WTC11 (cell line): ENCODE measurements at regions not wholly inside any gene's neighbourhood (a gene's known extent, or its start where the extent isn't known, plus 50 kb on each side); places are given as distances from the start of the nearest gene placed in this dataset.

ENCODE experiments used
- ATAC-seq: fragments of 200-7000 bp; cut with Tn5 transposase; 2 replicates; pipeline ENCODE4 v1.10.0; 2021; ENCODE audit warnings: mild to moderate bottlenecking, moderate library complexity
- CTCF ChIA-PET: fragments of 300-600 bp; sonication (Branson Sonifier 250); formaldehyde crosslinking; loops from one replicate; lab custom pipeline; 2021; ENCODE audit warnings: antibody characterized with exemption; lab: Charles Lee
- POLR2A ChIA-PET: fragments of 350-600 bp; sonication (Branson Sonifier 250); formaldehyde crosslinking; loops from one replicate; lab custom pipeline; 2021; ENCODE audit warnings: antibody characterized with exemption; lab: Charles Lee
- DNase-seq: peaks from one replicate; pipeline ENCODE4 v3.0.0; 2021; ENCODE audit warnings: low spot score
- H3K27ac Mint-ChIP-seq: 2 replicates; pipeline ENCODE4 v1.8.0; 2021; ENCODE audit warnings: mixed read lengths
- H3K27me3 Mint-ChIP-seq: 2 replicates; pipeline ENCODE4 v1.8.0; 2021; ENCODE audit warnings: low read depth, mild to moderate bottlenecking, moderate library complexity, mixed read lengths
- H3K36me3 Mint-ChIP-seq: 2 replicates; pipeline ENCODE4 v1.8.0; 2021; ENCODE audit warnings: mixed read lengths
- H3K4me1 Mint-ChIP-seq: 2 replicates; pipeline ENCODE4 v1.8.0; 2022; ENCODE audit warnings: mixed read lengths
- H3K4me3 Mint-ChIP-seq: 2 replicates; pipeline ENCODE4 v1.8.0; 2021; ENCODE audit warnings: mild to moderate bottlenecking, moderate library complexity, mixed read lengths
- H3K9me3 Mint-ChIP-seq: 2 replicates; pipeline ENCODE4 v1.8.0; 2021; ENCODE audit warnings: mixed read lengths
- ATF1 ChIP-seq: sonication (generic); formaldehyde crosslinking; IDR thresholded peaks from 2 replicates; pipeline ENCODE4 v1.8.1; 2023; ENCODE audit warnings: mild to moderate bottlenecking, moderate library complexity, missing genetic modification reagents
- ATF2 ChIP-seq: sonication (generic); formaldehyde crosslinking; IDR thresholded peaks from 2 replicates; pipeline ENCODE4 v1.8.1; 2022; ENCODE audit warnings: low read depth, missing genetic modification reagents, borderline replicate concordance
- ATF3 ChIP-seq: sonication (generic); formaldehyde crosslinking; conservative IDR thresholded peaks from 2 replicates; pipeline ENCODE4 v1.8.1; 2022; ENCODE audit warnings: mild to moderate bottlenecking, missing genetic modification reagents
- ESRRA ChIP-seq: sonication (generic); formaldehyde crosslinking; IDR thresholded peaks from 2 replicates; pipeline ENCODE4 v1.8.1; 2022; ENCODE audit warnings: mild to moderate bottlenecking, missing genetic modification reagents, borderline replicate concordance
- FOXJ3 ChIP-seq: sonication (generic); formaldehyde crosslinking; IDR thresholded peaks from 2 replicates; pipeline ENCODE4 v1.9.0; 2021; ENCODE audit warnings: missing genetic modification reagents, mild to moderate bottlenecking, borderline replicate concordance
- FOXP4 ChIP-seq: sonication (generic); formaldehyde crosslinking; IDR thresholded peaks from 2 replicates; pipeline ENCODE4 v1.8.0; 2022; ENCODE audit warnings: mild to moderate bottlenecking, missing genetic modification reagents
- GABPB1 ChIP-seq: sonication (generic); formaldehyde crosslinking; IDR thresholded peaks from 2 replicates; pipeline ENCODE4 v1.8.1; 2023; ENCODE audit warnings: mild to moderate bottlenecking, missing genetic modification reagents
- GRHL2 ChIP-seq: fragments of 250-450 bp; sonication (Bioruptor Pico); IDR thresholded peaks from 2 replicates; pipeline ENCODE4 v1.8.0; 2022; ENCODE audit warnings: mild to moderate bottlenecking, moderate library complexity; ENCODE audit not compliant: insufficient replicate concordance, severe bottlenecking
- GTF2I ChIP-seq: fragments of 250-450 bp; sonication (Bioruptor Pico); conservative IDR thresholded peaks from 2 replicates; pipeline ENCODE4 v1.4.0; 2021; ENCODE audit warnings: mild to moderate bottlenecking
- HMGA2 ChIP-seq: fragments of 250-450 bp; sonication (Bioruptor Pico); IDR thresholded peaks from 2 replicates; pipeline ENCODE4 v1.4.0; 2021; ENCODE audit warnings: mild to moderate bottlenecking, moderate library complexity
- KAT7 ChIP-seq: sonication (generic); formaldehyde crosslinking; IDR thresholded peaks from 2 replicates; pipeline ENCODE4 v1.8.1; 2023; ENCODE audit warnings: missing genetic modification reagents, mild to moderate bottlenecking, borderline replicate concordance
- MLX ChIP-seq: sonication (generic); formaldehyde crosslinking; IDR thresholded peaks from 2 replicates; pipeline ENCODE4 v1.8.1; 2023; ENCODE audit warnings: mild to moderate bottlenecking, missing genetic modification reagents, moderate library complexity
- MYBL2 ChIP-seq: sonication (generic); formaldehyde crosslinking; IDR thresholded peaks from 2 replicates; pipeline ENCODE4 v1.8.1; 2023; ENCODE audit warnings: mild to moderate bottlenecking, moderate library complexity, missing genetic modification reagents
- NFE2L1 ChIP-seq: sonication (generic); formaldehyde crosslinking; IDR thresholded peaks from 2 replicates; pipeline ENCODE4 v1.8.1; 2023; ENCODE audit warnings: missing genetic modification reagents
- NFYB ChIP-seq: sonication (generic); formaldehyde crosslinking; conservative IDR thresholded peaks from 2 replicates; pipeline ENCODE4 v1.8.0; 2022; ENCODE audit warnings: low read depth, missing genetic modification reagents
- NR1H2 ChIP-seq: sonication (generic); formaldehyde crosslinking; IDR thresholded peaks from 2 replicates; pipeline ENCODE4 v1.9.0; 2021; ENCODE audit warnings: mild to moderate bottlenecking, moderate library complexity, missing genetic modification reagents
- NR2C2 ChIP-seq: sonication (generic); formaldehyde crosslinking; IDR thresholded peaks from 2 replicates; pipeline ENCODE4 v1.8.0; 2022; ENCODE audit warnings: mild to moderate bottlenecking, missing genetic modification reagents
- TCF7 ChIP-seq: sonication (generic); formaldehyde crosslinking; IDR thresholded peaks from 2 replicates; pipeline ENCODE4 v1.8.0; 2022; ENCODE audit warnings: mild to moderate bottlenecking, low read depth, missing genetic modification reagents, moderate library complexity
- TEAD4 ChIP-seq: sonication (generic); formaldehyde crosslinking; IDR thresholded peaks from 2 replicates; pipeline ENCODE4 v1.8.0; 2022; ENCODE audit warnings: mild to moderate bottlenecking, missing genetic modification reagents
- TP53 ChIP-seq: sonication (generic); formaldehyde crosslinking; IDR thresholded peaks from 2 replicates; pipeline ENCODE4 v1.8.1; 2023; ENCODE audit warnings: mild to moderate bottlenecking, missing genetic modification reagents
- ZNF121 ChIP-seq: sonication (generic); formaldehyde crosslinking; IDR thresholded peaks from 2 replicates; pipeline ENCODE4 v1.8.0; 2023; ENCODE audit warnings: missing genetic modification reagents
- ZNF396 ChIP-seq: fragments of 250-450 bp; sonication (Bioruptor Pico); IDR thresholded peaks from 2 replicates; pipeline ENCODE4 v1.8.0; 2021; ENCODE audit warnings: mild to moderate bottlenecking, moderate library complexity, borderline replicate concordance
- TF ChIP-seq, protein P1 (sequence below): fragments of 250-450 bp; sonication (Bioruptor Pico); IDR thresholded peaks from 2 replicates; pipeline ENCODE4 v1.9.0; 2021; ENCODE audit warnings: mild to moderate bottlenecking, borderline replicate concordance
- TF ChIP-seq, protein P2 (sequence below): sonication (generic); formaldehyde crosslinking; IDR thresholded peaks from 2 replicates; pipeline ENCODE4 v1.8.0; 2023; ENCODE audit warnings: mild to moderate bottlenecking, missing genetic modification reagents

GRCh38 chr5:74322191-74322590, 318.3 kb downstream of the ENC1 start:
- Mint-ChIP-seq H3K27me3 (no peaks in the 10 kb centered on the region), H3K9me3 (0 out of 2 replicates have a peak, but pooled peaks cover 3% of the 10 kb centered on the region), H3K36me3 (no peaks in the 10 kb centered on the region), H3K4me1 (peaks cover 7% of the 10 kb centered on the region), H3K27ac (no peak overlapping the region), H3K4me3 (no peak overlapping the region)
- CTCF ChIA-PET, result no interaction called here
- ATAC-seq, result no peak
- DNase-seq, result no peak
- POLR2A ChIA-PET, result interaction anchor here (0.5 kb wide), 1 partner anchor 9 kb away, joined by 3 read pairs; no protein-coding TSS in a partner anchor
- no peak for TF ChIP-seq MYBL2
- TF ChIP-seq NFYB (CRISPR knock-in tag), result no peak
- TF ChIP-seq ATF1 (CRISPR knock-in tag), result no peak
- TF ChIP-seq NFE2L1 (CRISPR knock-in tag), result no peak
- no peak for TF ChIP-seq KAT7
- no peak for TF ChIP-seq TEAD4 (CRISPR knock-in tag)
- no peak for TF ChIP-seq GABPB1 (CRISPR knock-in tag)
- TF ChIP-seq TCF7 (CRISPR knock-in tag), result no peak
- TF ChIP-seq GTF2I (CRISPR knock-in tag), result no peak
- no peak for TF ChIP-seq NR1H2
- TF ChIP-seq MLX, result no peak
- TF ChIP-seq, protein P1, sequence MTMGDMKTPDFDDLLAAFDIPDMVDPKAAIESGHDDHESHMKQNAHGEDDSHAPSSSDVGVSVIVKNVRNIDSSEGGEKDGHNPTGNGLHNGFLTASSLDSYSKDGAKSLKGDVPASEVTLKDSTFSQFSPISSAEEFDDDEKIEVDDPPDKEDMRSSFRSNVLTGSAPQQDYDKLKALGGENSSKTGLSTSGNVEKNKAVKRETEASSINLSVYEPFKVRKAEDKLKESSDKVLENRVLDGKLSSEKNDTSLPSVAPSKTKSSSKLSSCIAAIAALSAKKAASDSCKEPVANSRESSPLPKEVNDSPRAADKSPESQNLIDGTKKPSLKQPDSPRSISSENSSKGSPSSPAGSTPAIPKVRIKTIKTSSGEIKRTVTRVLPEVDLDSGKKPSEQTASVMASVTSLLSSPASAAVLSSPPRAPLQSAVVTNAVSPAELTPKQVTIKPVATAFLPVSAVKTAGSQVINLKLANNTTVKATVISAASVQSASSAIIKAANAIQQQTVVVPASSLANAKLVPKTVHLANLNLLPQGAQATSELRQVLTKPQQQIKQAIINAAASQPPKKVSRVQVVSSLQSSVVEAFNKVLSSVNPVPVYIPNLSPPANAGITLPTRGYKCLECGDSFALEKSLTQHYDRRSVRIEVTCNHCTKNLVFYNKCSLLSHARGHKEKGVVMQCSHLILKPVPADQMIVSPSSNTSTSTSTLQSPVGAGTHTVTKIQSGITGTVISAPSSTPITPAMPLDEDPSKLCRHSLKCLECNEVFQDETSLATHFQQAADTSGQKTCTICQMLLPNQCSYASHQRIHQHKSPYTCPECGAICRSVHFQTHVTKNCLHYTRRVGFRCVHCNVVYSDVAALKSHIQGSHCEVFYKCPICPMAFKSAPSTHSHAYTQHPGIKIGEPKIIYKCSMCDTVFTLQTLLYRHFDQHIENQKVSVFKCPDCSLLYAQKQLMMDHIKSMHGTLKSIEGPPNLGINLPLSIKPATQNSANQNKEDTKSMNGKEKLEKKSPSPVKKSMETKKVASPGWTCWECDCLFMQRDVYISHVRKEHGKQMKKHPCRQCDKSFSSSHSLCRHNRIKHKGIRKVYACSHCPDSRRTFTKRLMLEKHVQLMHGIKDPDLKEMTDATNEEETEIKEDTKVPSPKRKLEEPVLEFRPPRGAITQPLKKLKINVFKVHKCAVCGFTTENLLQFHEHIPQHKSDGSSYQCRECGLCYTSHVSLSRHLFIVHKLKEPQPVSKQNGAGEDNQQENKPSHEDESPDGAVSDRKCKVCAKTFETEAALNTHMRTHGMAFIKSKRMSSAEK, result no peak
- TF ChIP-seq ATF2 (CRISPR knock-in tag), result no peak
- TF ChIP-seq HMGA2 (CRISPR knock-in tag), result no peak

DNA sequence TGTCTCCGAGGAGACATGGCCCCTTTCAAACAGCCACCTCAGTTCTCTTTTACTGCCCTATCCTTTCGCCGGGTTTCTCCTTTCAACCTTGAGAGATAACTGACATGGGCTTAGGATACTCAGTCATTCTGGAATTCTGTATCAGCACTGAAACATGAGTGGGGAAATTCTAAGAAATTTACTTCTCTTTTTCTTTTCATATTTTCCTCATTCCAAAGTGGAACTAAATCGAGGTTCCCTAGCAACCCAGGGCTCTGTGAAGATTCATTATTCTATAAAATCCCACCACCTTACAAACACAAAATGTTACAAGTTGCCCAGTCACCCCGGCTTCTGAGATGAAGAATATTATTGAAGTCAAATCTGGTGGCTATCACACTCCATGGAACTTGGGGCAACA, 319.2 kb downstream of the ENC1 start:
- ChIA-PET POLR2A (interaction anchor here (0.5 kb wide), 1 partner anchor 8 kb away, joined by 3 read pairs; no protein-coding TSS in a partner anchor), CTCF (no interaction called here)
- Mint-ChIP-seq H3K27me3 (no peaks in the 10 kb centered on the region), H3K4me1 (no peaks in the 10 kb centered on the region), H3K9me3 (0 out of 2 replicates have a peak, but pooled peaks cover 3% of the 10 kb centered on the region), H3K27ac (no peak overlapping the region), H3K4me3 (no peak overlapping the region), H3K36me3 (no peaks in the 10 kb centered on the region)
- ATAC-seq, result no peak
- no peak for DNase-seq
- no peak for TF ChIP-seq ZNF396 (CRISPR knock-in tag)
- no peak for TF ChIP-seq ATF3 (CRISPR knock-in tag)
- TF ChIP-seq MYBL2, result no peak
- TF ChIP-seq FOXP4 (CRISPR knock-in tag), result no peak
- no peak for TF ChIP-seq ZNF121 (CRISPR knock-in tag)
- TF ChIP-seq FOXJ3, result no peak
- no peak for TF ChIP-seq TCF7 (CRISPR knock-in tag)
- no peak for TF ChIP-seq NFE2L1 (CRISPR knock-in tag)
- TF ChIP-seq, protein P2, sequence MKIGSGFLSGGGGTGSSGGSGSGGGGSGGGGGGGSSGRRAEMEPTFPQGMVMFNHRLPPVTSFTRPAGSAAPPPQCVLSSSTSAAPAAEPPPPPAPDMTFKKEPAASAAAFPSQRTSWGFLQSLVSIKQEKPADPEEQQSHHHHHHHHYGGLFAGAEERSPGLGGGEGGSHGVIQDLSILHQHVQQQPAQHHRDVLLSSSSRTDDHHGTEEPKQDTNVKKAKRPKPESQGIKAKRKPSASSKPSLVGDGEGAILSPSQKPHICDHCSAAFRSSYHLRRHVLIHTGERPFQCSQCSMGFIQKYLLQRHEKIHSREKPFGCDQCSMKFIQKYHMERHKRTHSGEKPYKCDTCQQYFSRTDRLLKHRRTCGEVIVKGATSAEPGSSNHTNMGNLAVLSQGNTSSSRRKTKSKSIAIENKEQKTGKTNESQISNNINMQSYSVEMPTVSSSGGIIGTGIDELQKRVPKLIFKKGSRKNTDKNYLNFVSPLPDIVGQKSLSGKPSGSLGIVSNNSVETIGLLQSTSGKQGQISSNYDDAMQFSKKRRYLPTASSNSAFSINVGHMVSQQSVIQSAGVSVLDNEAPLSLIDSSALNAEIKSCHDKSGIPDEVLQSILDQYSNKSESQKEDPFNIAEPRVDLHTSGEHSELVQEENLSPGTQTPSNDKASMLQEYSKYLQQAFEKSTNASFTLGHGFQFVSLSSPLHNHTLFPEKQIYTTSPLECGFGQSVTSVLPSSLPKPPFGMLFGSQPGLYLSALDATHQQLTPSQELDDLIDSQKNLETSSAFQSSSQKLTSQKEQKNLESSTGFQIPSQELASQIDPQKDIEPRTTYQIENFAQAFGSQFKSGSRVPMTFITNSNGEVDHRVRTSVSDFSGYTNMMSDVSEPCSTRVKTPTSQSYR (CRISPR knock-in tag), result no peak
- no peak for TF ChIP-seq GRHL2 (CRISPR knock-in tag)
- TF ChIP-seq NR2C2, result no peak
- TF ChIP-seq ESRRA (CRISPR knock-in tag), result no peak
- TF ChIP-seq TP53, result no peak
